ENCODE measurements at regions not wholly inside any gene's neighbourhood (a gene's known extent, or its start where the extent isn't known, plus 50 kb on each side); places are given as distances from the start of the nearest gene placed in this dataset.

- Histone ChIP-seq H3K4me1 (ENCODE audit: control insufficient read depth in 1 of 2, insufficient read depth in 1 of 2, low read depth in 1 of 2, low read length in 1 of 2) (no peaks in the 10 kb centered on the region), H3K4me3 (ENCODE audit: low read depth in 1 of 2, low read length in 1 of 2) (no peak overlapping the region), H3K36me3 (no peaks in the 10 kb centered on the region), H3K27ac (no peak overlapping the region), H3K9me3 (no peaks in the 10 kb centered on the region), H3K27me3 (peaks cover 73% of the 10 kb centered on the region)
- no peak for TF ChIP-seq CTCF (IDR thresholded peaks at IDR 0.05)
Measured at GRCh38 chr10:104589431-104589830, 51.7 kb upstream of the SORCS3 start.

- Histone ChIP-seq H3K4me1 (ENCODE audit: control insufficient read depth in 1 of 2, insufficient read depth in 1 of 2, low read depth in 1 of 2, low read length in 1 of 2) (no peaks in the 10 kb centered on the region), H3K4me3 (ENCODE audit: low read depth in 1 of 2, low read length in 1 of 2) (no peak overlapping the region), H3K9me3 (no peaks in the 10 kb centered on the region), H3K36me3 (no peaks in the 10 kb centered on the region), H3K27ac (no peak overlapping the region), H3K27me3 (peaks cover 74% of the 10 kb centered on the region)
- TF ChIP-seq CTCF (IDR thresholded peaks at IDR 0.05) = no peak
Measured at GRCh38 chr10:104589871-104590270, 51.2 kb upstream of the SORCS3 start.
